HepG2 (cell line): ENCODE measurements at regions not wholly inside any gene's neighbourhood (a gene's known extent, or its start where the extent isn't known, plus 50 kb on each side); places are given as distances from the start of the nearest gene placed in this dataset.
"Not testable (repeated sequence)": the region's sequence is repeated elsewhere in the genome, so short reads cannot be mapped to it uniquely, and the experiment has no call there.

ENCODE experiments used
- ATAC-seq: fragments of 200-7000 bp; cut with Tn5 transposase; 3 replicates; pipeline ENCODE4 v1.9.1; 2020; ENCODE audit warnings: mild to moderate bottlenecking, moderate library complexity
- BruUV-seq: library from RNA; stranded (reverse); fragments of 400-500 nt; replicated peaks from 2 replicates; lab custom pipeline; 2021; lab: Mats Ljungman, UMichigan
- CTCF ChIA-PET: fragments of 300-600 bp; formaldehyde crosslinking; extraction: SDS; loops from one replicate; lab custom pipeline; 2021; ENCODE audit warnings: low total read pairs, inconsistent platforms, low intra/inter-chr PET ratio; lab: Yijun Ruan, JAX
- POLR2A ChIA-PET: fragments of 350-600 bp; sonication (Branson Sonifier 250); formaldehyde crosslinking; loops from one replicate; lab custom pipeline; 2020; ENCODE audit warnings: antibody characterized with exemption, inconsistent platforms; lab: Yijun Ruan, JAX
- DNase-seq: peaks from one replicate; pipeline ENCODE4 v3.0.0-alpha.2; 2015; ENCODE audit warnings: low spot score
- FAIRE-seq: peaks from 3 replicates; lab custom pipeline; 2011; peaks lifted over from hg19 to GRCh38; lab: Jason Lieb, UNC
- H2AFZ ChIP-seq: one replicate; pipeline ENCODE4 v1.6.1; 2011; ENCODE audit warnings: low read length, inconsistent platforms
- H3K27ac ChIP-seq: fragments of 300-600 bp; 3 replicates; pipeline ENCODE4 v1.8.0; 2011; ENCODE audit warnings: mixed run types, mild to moderate bottlenecking, mixed read lengths, low read length, inconsistent platforms; ENCODE audit not compliant: insufficient read depth; ENCODE audit errors: extremely low read length
- H3K27me3 ChIP-seq, 2 experiments: fragments of 200-600 bp in 1 of 2; 2 replicates in 1 of 2; 3 replicates in 1 of 2; pipeline versions ENCODE4 v1.6.0 to v1.8.0; 2011; ENCODE audit warnings: low read length in 2 of 2, mild to moderate bottlenecking in 2 of 2, moderate library complexity in 2 of 2, inconsistent platforms in 1 of 2; ENCODE audit not compliant: insufficient read depth in 2 of 2, control insufficient read depth in 1 of 2
- H3K36me3 ChIP-seq, 2 experiments: fragments of 200-600 bp in 1 of 2; replicated peaks in 1 of 2; 2 replicates in 1 of 2; 3 replicates in 1 of 2; pipeline versions ENCODE4 v1.5.1 to v1.8.0; 2011; ENCODE audit warnings: low read length in 2 of 2, inconsistent platforms in 1 of 2; ENCODE audit not compliant: insufficient read depth in 2 of 2, control insufficient read depth in 1 of 2
- H3K4me1 ChIP-seq: 2 replicates; pipeline ENCODE4 v1.5.1; 2012; ENCODE audit warnings: low read length, inconsistent platforms; ENCODE audit not compliant: insufficient read depth
- H3K4me2 ChIP-seq: 2 replicates; pipeline ENCODE4 v1.6.0; 2011; ENCODE audit warnings: low read depth, low read length, inconsistent platforms
- H3K4me3 ChIP-seq, 3 experiments: fragments of 200-600 bp in 1 of 3; sonication (generic), shearing (Covaris generic) in 1 of 3; replicated peaks in 1 of 3; 2 replicates each; pipeline ENCODE4 v1.5.1; 2011 to 2016; ENCODE audit warnings: low read length in 3 of 3, inconsistent platforms in 2 of 3, low read depth in 2 of 3, mild to moderate bottlenecking in 2 of 3, control low read depth in 1 of 3, mixed read lengths in 1 of 3; ENCODE audit not compliant: insufficient read depth in 1 of 3
- H3K79me2 ChIP-seq: one replicate; pipeline ENCODE4 v1.6.1; 2011; ENCODE audit warnings: low read length, inconsistent platforms; ENCODE audit not compliant: insufficient read depth
- H3K9ac ChIP-seq: 2 replicates; pipeline ENCODE4 v1.6.0; 2011; ENCODE audit warnings: mild to moderate bottlenecking, low read depth, low read length, inconsistent platforms; ENCODE audit not compliant: insufficient read depth
- H3K9me3 ChIP-seq: 2 replicates; pipeline ENCODE4 v1.5.1; 2012; ENCODE audit warnings: mild to moderate bottlenecking, low read length
- H4K20me1 ChIP-seq: 2 replicates; pipeline ENCODE4 v1.6.0; 2011; ENCODE audit warnings: inconsistent platforms, mild to moderate bottlenecking, low read length, moderate library complexity; ENCODE audit not compliant: insufficient read depth
- CREB1 ChIP-seq, 2 experiments: fragments of 450-650 bp in 1 of 2; IDR thresholded peaks; 2 replicates each; pipeline ENCODE4 v1.6.1; 2016 to 2017; ENCODE audit warnings: control low read depth in 1 of 2, mild to moderate bottlenecking in 1 of 2, missing compliant biosample characterization in 1 of 2, missing genetic modification characterization in 1 of 2
- WGBS: methylation state at CpG from one replicate; pipeline ENCODE4 v1.1.6; 2017; ENCODE audit warnings: low lambda C conversion rate; 5-methylcytosine and 5-hydroxymethylcytosine counted together
- in situ Hi-C: cut with HindIII; loops from 2 replicates; pipeline ENCODE4 v1.10.0; 2017; ENCODE audit warnings: low pct_unique_long_range_greater_than_20kb; ENCODE audit not compliant: extremely low pct_ligation_motif_present
- intact Hi-C: fragments of 100-400 bp; cut with micrococcal nuclease; formaldehyde crosslinking; loops from one replicate; pipeline ENCODE4 v1.10.0; 2022; ENCODE audit not compliant: unreplicated experiment

DNA sequence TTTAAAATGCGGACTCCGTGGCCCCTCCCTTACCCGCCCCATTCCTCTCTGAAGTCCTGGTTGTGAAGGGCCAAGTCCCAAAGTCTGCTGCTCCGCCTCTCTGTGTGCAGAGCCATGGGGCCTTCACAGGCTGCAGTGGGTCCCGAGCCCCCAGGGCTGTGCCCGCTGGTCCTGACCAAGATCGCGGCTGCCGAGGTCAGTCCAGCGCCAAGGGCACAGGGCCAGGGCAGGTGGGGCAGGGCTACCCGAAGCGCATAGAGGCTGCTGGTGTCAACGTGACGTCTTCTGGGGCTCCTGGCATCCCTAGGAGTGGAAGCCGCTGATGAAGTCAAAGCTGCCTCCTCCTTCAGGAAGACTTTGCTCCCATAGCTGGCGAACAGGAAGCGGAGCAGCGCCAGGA is 858.8 kb downstream of the TUBA3C start:
- H3K4me1 ChIP-seq, H3K9ac ChIP-seq, POLR2A ChIA-PET, H4K20me1 ChIP-seq, H2AFZ ChIP-seq, H3K4me2 ChIP-seq, intact Hi-C loops, H3K4me3 ChIP-seq, BruUV-seq, H3K27ac ChIP-seq, H3K79me2 ChIP-seq, H3K27me3 ChIP-seq, H3K36me3 ChIP-seq, ATAC-seq, in situ Hi-C loops, FAIRE-seq, CTCF ChIA-PET, DNase-seq: not testable (repeated sequence)
- H3K9me3 ChIP-seq, result peaks cover 32% of the 10 kb centered on the region
- WGBS, result 23% methylated on average over 9 of the region's 18 CpGs

DNA sequence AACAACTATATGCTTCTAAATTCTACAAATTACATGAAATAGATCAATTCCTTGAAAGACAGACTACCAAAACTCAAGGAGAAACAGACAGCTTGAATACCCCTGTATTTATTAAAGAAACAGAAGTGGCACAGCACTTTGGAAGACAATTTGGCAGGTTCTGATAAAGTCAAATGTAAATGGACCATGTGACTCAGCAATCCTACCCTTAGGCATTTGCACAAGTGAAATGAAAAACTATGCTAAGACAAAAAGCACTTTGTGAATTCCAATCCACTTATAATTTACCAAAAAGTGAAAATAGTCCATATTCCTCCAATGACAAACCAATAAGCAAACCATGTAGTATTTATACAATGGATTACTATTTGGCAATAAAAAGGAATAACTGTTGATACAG is 862.0 kb downstream of the TUBA3C start:
- DNase-seq, H3K4me1 ChIP-seq, H3K9ac ChIP-seq, H2AFZ ChIP-seq, H3K27ac ChIP-seq, H3K4me3 ChIP-seq, H3K79me2 ChIP-seq, BruUV-seq, ATAC-seq, FAIRE-seq, intact Hi-C loops, H3K36me3 ChIP-seq, H3K27me3 ChIP-seq, H3K4me2 ChIP-seq, in situ Hi-C loops, POLR2A ChIA-PET, CTCF ChIA-PET, H4K20me1 ChIP-seq: not testable (repeated sequence)
- H3K9me3 ChIP-seq, result peaks cover 41% of the 10 kb centered on the region

GRCh38 chr13:18303240-18303813 is 878.3 kb downstream of the TUBA3C start:
- DNase-seq; H3K9ac ChIP-seq; BruUV-seq; ATAC-seq; POLR2A ChIA-PET; intact Hi-C loops; H3K79me2 ChIP-seq; in situ Hi-C loops; H2AFZ ChIP-seq; H3K4me3 ChIP-seq; H3K4me1 ChIP-seq; H3K27ac ChIP-seq; CTCF ChIA-PET; H3K36me3 ChIP-seq; FAIRE-seq; H4K20me1 ChIP-seq; H3K27me3 ChIP-seq; H3K4me2 ChIP-seq; TF ChIP-seq CREB1 (CRISPR knock-in tag; IDR thresholded peaks at IDR 0.05): not testable (repeated sequence)
- WGBS, result 2% methylated on average over 6 of the region's 6 CpGs
- peak; percentile 65 for TF ChIP-seq CREB1 (IDR thresholded peaks at IDR 0.05)
- H3K9me3 ChIP-seq, result peaks cover 33% of the 10 kb centered on the region

GRCh38 chr13:18300968-18301367 is 880.7 kb downstream of the TUBA3C start:
- H3K79me2 ChIP-seq, H3K36me3 ChIP-seq, DNase-seq, H3K9ac ChIP-seq, intact Hi-C loops, POLR2A ChIA-PET, H2AFZ ChIP-seq, H3K27ac ChIP-seq, H3K4me3 ChIP-seq, BruUV-seq, H3K27me3 ChIP-seq, in situ Hi-C loops, H3K4me1 ChIP-seq, H4K20me1 ChIP-seq, FAIRE-seq, H3K4me2 ChIP-seq, ATAC-seq, CTCF ChIA-PET: not testable (repeated sequence)
- WGBS, result 0% methylated on average over 1 of the region's 1 CpG
- H3K9me3 ChIP-seq, result peaks cover 29% of the 10 kb centered on the region
